Mammary epithelial cell (primary cell): ENCODE measurements at regions not wholly inside any gene's neighbourhood (a gene's known extent, or its start where the extent isn't known, plus 50 kb on each side); places are given as distances from the start of the nearest gene placed in this dataset.

Source experiments
- EZH2 ChIP-seq: IDR thresholded peaks from 2 replicates; pipeline ENCODE4 v1.6.1; 2012; ENCODE audit warnings: low read length, inconsistent platforms, borderline replicate concordance
- TF ChIP-seq, protein P1 (sequence below), 2 donors: IDR thresholded peaks in 1 of 2; conservative IDR thresholded peaks in 1 of 2; 2 replicates each; pipeline ENCODE4 v1.5.1; 2011 to 2012; ENCODE audit warnings: inconsistent platforms in 2 of 2, low read length in 2 of 2, mild to moderate bottlenecking in 2 of 2, control low read depth in 1 of 2, low read depth in 1 of 2; ENCODE audit not compliant: insufficient read depth in 1 of 2; ENCODE audit errors: extremely low read depth in 1 of 2

DNA sequence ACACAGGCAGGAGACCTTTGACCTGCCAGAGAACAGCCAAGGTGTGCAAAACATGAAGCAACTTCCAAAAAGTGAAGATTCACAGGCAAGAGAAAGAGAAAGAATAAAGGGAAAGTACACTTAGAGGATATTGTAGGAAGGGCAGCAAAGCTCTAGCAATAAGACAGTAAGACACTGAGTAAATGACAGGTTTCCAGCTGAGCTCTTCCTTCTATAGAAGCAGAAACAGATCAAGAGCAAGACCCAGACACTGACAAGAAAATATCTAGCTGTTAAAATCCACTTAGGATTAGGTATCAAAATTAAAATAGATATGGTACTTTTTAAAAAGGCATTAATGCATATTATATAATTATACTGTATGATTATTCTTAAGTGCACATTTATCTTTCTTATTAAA lies 333.4 kb downstream of the RAP2B start:
- TF ChIP-seq, protein P1, sequence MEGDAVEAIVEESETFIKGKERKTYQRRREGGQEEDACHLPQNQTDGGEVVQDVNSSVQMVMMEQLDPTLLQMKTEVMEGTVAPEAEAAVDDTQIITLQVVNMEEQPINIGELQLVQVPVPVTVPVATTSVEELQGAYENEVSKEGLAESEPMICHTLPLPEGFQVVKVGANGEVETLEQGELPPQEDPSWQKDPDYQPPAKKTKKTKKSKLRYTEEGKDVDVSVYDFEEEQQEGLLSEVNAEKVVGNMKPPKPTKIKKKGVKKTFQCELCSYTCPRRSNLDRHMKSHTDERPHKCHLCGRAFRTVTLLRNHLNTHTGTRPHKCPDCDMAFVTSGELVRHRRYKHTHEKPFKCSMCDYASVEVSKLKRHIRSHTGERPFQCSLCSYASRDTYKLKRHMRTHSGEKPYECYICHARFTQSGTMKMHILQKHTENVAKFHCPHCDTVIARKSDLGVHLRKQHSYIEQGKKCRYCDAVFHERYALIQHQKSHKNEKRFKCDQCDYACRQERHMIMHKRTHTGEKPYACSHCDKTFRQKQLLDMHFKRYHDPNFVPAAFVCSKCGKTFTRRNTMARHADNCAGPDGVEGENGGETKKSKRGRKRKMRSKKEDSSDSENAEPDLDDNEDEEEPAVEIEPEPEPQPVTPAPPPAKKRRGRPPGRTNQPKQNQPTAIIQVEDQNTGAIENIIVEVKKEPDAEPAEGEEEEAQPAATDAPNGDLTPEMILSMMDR (conservative IDR thresholded peaks at IDR 0.05 in 1 of 2, IDR thresholded peaks at IDR 0.05 in 1 of 2; ENCODE audit: extremely low read depth in 1 of 2, insufficient read depth in 1 of 2, low read depth in 1 of 2, low read length in 2 of 2), result no peak
- TF ChIP-seq EZH2, result no peak
